GM12878 (cell line): ENCODE measurements at regions not wholly inside any gene's neighbourhood (a gene's known extent, or its start where the extent isn't known, plus 50 kb on each side); places are given as distances from the start of the nearest gene placed in this dataset.

Experiments used
- ATAC-seq: fragments of 200-7000 bp; cut with Tn5 transposase; 3 replicates; pipeline ENCODE4 v1.9.1; 2020; ENCODE audit warnings: mild to moderate bottlenecking, moderate library complexity
- BruUV-seq: library from RNA; stranded (reverse); fragments of 400-500 nt; replicated peaks from 2 replicates; lab custom pipeline; 2021; lab: Mats Ljungman, UMichigan
- CTCF ChIA-PET: fragments of 300-600 bp; sonication (Branson Sonifier 250); formaldehyde crosslinking; extraction: SDS; loops from one replicate; lab custom pipeline; 2021; ENCODE audit warnings: inconsistent platforms; lab: Yijun Ruan, JAX
- POLR2A ChIA-PET: fragments of 350-600 bp; formaldehyde crosslinking; extraction: SDS; loops from one replicate; lab custom pipeline; 2021; ENCODE audit warnings: inconsistent platforms; lab: Charles Lee
- RAD21 ChIA-PET: fragments of 300-600 bp; sonication (Branson Sonifier 250); formaldehyde crosslinking; loops from one replicate; lab custom pipeline; 2023; ENCODE audit warnings: antibody characterized with exemption; ENCODE audit not compliant: unreplicated experiment; lab: Charles Lee
- SMC1A ChIA-PET: fragments of 300-600 bp; sonication (Branson Sonifier 250); formaldehyde crosslinking; loops from one replicate; lab custom pipeline; 2023; ENCODE audit not compliant: unreplicated experiment, uncharacterized antibody; lab: Charles Lee
- DNase-seq: peaks from one replicate; pipeline ENCODE4 v3.0.0-alpha.2; 2011; ENCODE audit warnings: low read depth, low spot score
- FAIRE-seq: peaks from 3 replicates; lab custom pipeline; 2011; peaks lifted over from hg19 to GRCh38; lab: Jason Lieb, UNC
- H2AFZ ChIP-seq: 2 replicates; pipeline ENCODE4 v1.6.0; 2011; ENCODE audit warnings: low read depth, low read length, control low read depth; ENCODE audit not compliant: control insufficient read depth
- H3K27ac ChIP-seq: 2 replicates; pipeline ENCODE4 v1.5.1; 2011; ENCODE audit warnings: control low read depth; ENCODE audit not compliant: control insufficient read depth, insufficient read depth
- H3K27me3 ChIP-seq, 2 experiments: replicated peaks in 1 of 2; 2 replicates each; pipeline versions ENCODE4 v1.6.0 to v1.6.1; 2011; ENCODE audit warnings: low read length in 1 of 2; ENCODE audit not compliant: control insufficient read depth in 2 of 2, insufficient read depth in 2 of 2
- H3K36me3 ChIP-seq, 2 experiments: 2 replicates each; pipeline ENCODE4 v1.5.1; 2011; ENCODE audit warnings: low read length in 1 of 2; ENCODE audit not compliant: control insufficient read depth in 2 of 2, insufficient read depth in 2 of 2
- H3K4me1 ChIP-seq: 2 replicates; pipeline ENCODE4 v1.6.1; 2011; ENCODE audit warnings: mild to moderate bottlenecking, low read length, moderate library complexity, mixed read lengths; ENCODE audit not compliant: control insufficient read depth, insufficient read depth
- H3K4me2 ChIP-seq: 2 replicates; pipeline ENCODE4 v1.6.0; 2011; ENCODE audit warnings: control low read depth; ENCODE audit not compliant: control insufficient read depth, insufficient read depth
- H3K4me3 ChIP-seq: fragments of 200-600 bp; sonication (generic); 2 replicates; pipeline ENCODE4 v1.5.1; 2016
- H3K79me2 ChIP-seq: 2 replicates; pipeline ENCODE4 v1.6.0; 2011; ENCODE audit warnings: low read length; ENCODE audit not compliant: control insufficient read depth, insufficient read depth
- H3K9ac ChIP-seq: 2 replicates; pipeline ENCODE4 v1.8.0; 2011; ENCODE audit warnings: low read length, control low read depth, mixed read lengths; ENCODE audit not compliant: control insufficient read depth, insufficient read depth
- H3K9me3 ChIP-seq: replicated peaks from 3 replicates; pipeline ENCODE4 v1.5.1; 2011; ENCODE audit warnings: mild to moderate bottlenecking, low read length; ENCODE audit not compliant: control insufficient read depth, insufficient read depth
- H4K20me1 ChIP-seq: 2 replicates; pipeline ENCODE4 v1.6.0; 2011; ENCODE audit not compliant: control insufficient read depth, insufficient read depth
- ATF7 ChIP-seq: fragments of 450-650 bp; IDR thresholded peaks from 2 replicates; pipeline ENCODE4 v1.6.1; 2016; ENCODE audit warnings: low read depth, mild to moderate bottlenecking
- BACH1 ChIP-seq: fragments of 450-650 bp; IDR thresholded peaks from 2 replicates; pipeline ENCODE4 v1.6.1; 2017; ENCODE audit warnings: mild to moderate bottlenecking, borderline replicate concordance
- CEBPB ChIP-seq, 2 experiments: fragments of 150-350 bp in 1 of 2; IDR thresholded peaks; 2 replicates each; pipeline ENCODE4 v1.6.1; 2012 to 2014; ENCODE audit warnings: low read depth in 2 of 2, low read length in 2 of 2, borderline replicate concordance in 1 of 2, inconsistent platforms in 1 of 2
- CREM ChIP-seq: IDR thresholded peaks from 2 replicates; pipeline ENCODE4 v1.6.1; 2014; ENCODE audit warnings: antibody characterized with exemption, low read depth
- KAT2A ChIP-seq: conservative IDR thresholded peaks from 2 replicates; pipeline ENCODE4 v1.6.1; 2011; ENCODE audit warnings: low read depth, low read length; ENCODE audit not compliant: control insufficient read depth
- NFYA ChIP-seq: IDR thresholded peaks from 2 replicates; pipeline ENCODE4 v1.6.1; 2011; ENCODE audit warnings: low read depth, mild to moderate bottlenecking, low read length, improper control_type of control experiment, borderline replicate concordance
- NR2F1 ChIP-seq: fragments of 450-650 bp; conservative IDR thresholded peaks from 2 replicates; pipeline ENCODE4 v1.6.1; 2017; ENCODE audit warnings: mild to moderate bottlenecking
- RBBP5 ChIP-seq: fragments of 200-600 bp; sonication (generic); conservative IDR thresholded peaks from 2 replicates; pipeline ENCODE4 v1.6.1; 2016
- RUNX3 ChIP-seq: IDR thresholded peaks from 2 replicates; pipeline ENCODE4 v1.6.1; 2012; ENCODE audit warnings: low read length, inconsistent platforms
- SMC3 ChIP-seq: IDR thresholded peaks from 2 replicates; pipeline ENCODE4 v1.6.1; 2011; ENCODE audit warnings: low read length, improper control_type of control experiment, borderline replicate concordance
- YY1 ChIP-seq: IDR thresholded peaks from 2 replicates; pipeline ENCODE4 v1.6.1; 2011; ENCODE audit warnings: low read depth, mild to moderate bottlenecking, low read length
- WGBS: methylation state at CpG from one replicate; pipeline ENCODE4 v1.1.6; 2016; ENCODE audit warnings: low lambda C conversion rate; ENCODE audit not compliant: insufficient replicate concordance, insufficient coverage; ENCODE audit errors: missing lambda C conversion rate; 5-methylcytosine and 5-hydroxymethylcytosine counted together
- in situ Hi-C: fragments of 300-500 bp; cut with MboI; formaldehyde crosslinking; loops from 9 replicates; pipeline ENCODE4 v1.14.3; 2018; ENCODE audit warnings: mixed read lengths
- intact Hi-C: fragments of 100-400 bp; cut with micrococcal nuclease; formaldehyde crosslinking; loops from one replicate; pipeline ENCODE4 v1.14.2; 2022; ENCODE audit not compliant: unreplicated experiment
- TF ChIP-seq, protein P1 (sequence below): fragments of 450-650 bp; IDR thresholded peaks from 2 replicates; pipeline ENCODE4 v1.6.1; 2017; ENCODE audit warnings: low read depth, mild to moderate bottlenecking, moderate library complexity
- TF ChIP-seq, protein P2 (sequence below): fragments of 450-650 bp; IDR thresholded peaks from 2 replicates; pipeline ENCODE4 v1.6.1; 2018; ENCODE audit warnings: borderline replicate concordance, mild to moderate bottlenecking; ENCODE audit not compliant: partially characterized antibody
- TF ChIP-seq, protein P3 (sequence below): fragments of 450-650 bp; IDR thresholded peaks from 2 replicates; pipeline ENCODE4 v1.6.1; 2017; ENCODE audit warnings: mild to moderate bottlenecking, moderate library complexity

DNA sequence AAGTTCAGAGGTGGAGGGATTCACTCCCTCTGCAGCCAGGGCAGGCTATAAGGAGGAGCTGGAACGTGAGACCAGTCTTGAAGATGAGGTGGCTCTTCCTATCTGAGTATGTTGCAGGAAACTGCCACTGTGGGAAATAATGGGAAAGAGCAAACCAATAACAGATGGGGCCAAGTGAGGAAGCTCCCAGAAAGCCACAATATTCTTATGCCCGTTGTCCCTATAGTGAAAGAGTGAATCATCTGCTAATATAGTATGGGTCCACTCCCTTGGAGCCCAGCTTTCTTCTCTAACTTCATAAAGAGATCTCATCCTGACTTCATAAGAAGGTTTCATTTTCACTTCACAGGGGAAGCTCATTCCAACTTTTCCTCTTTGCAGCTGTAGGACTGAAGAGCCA, 206.4 kb downstream of the BLID start (continued):
- TF ChIP-seq CREM (no peak), SMC3 (no peak), RBBP5 (no peak), YY1 (no peak), NR2F1 (no peak)
- TF ChIP-seq, protein P1, sequence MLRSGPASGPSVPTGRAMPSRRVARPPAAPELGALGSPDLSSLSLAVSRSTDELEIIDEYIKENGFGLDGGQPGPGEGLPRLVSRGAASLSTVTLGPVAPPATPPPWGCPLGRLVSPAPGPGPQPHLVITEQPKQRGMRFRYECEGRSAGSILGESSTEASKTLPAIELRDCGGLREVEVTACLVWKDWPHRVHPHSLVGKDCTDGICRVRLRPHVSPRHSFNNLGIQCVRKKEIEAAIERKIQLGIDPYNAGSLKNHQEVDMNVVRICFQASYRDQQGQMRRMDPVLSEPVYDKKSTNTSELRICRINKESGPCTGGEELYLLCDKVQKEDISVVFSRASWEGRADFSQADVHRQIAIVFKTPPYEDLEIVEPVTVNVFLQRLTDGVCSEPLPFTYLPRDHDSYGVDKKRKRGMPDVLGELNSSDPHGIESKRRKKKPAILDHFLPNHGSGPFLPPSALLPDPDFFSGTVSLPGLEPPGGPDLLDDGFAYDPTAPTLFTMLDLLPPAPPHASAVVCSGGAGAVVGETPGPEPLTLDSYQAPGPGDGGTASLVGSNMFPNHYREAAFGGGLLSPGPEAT, result no peak

DNA sequence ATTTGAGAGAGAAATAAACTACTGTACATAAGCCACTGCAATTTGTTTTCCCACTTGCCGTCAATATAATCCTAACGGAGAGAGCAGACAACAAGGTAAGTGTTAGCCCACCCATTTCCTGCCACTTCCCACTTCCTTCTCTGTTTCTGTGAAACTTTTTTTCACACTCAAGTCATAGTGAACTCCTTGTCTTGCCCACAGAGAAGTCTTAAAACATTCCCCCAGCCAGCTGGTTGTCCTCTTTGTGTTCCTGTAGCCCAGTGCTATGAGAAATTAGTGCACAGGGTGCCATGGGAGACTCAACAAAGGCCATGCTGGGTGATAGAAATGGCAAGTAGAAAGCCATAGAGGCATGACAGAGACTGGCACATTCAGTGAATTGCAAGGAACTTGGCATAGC, 208.6 kb downstream of the BLID start:
- ChIA-PET POLR2A (no interaction called here), RAD21 (no interaction called here), CTCF (no interaction called here), SMC1A (no interaction called here)
- 5% methylated on average over 2 of the region's 2 CpGs for WGBS
- DNase-seq (no peak), FAIRE-seq (no peak), ATAC-seq (no peak)
- Histone ChIP-seq H3K36me3 (no peaks in the 10 kb centered on the region), H3K4me1 (no peaks in the 10 kb centered on the region), H3K27ac (no peak overlapping the region), H3K9ac (no peak overlapping the region), H3K9me3 (no peaks in the 10 kb centered on the region; the same call in 1 of the 3 replicates), H2AFZ (no peak overlapping the region), H3K4me3 (no peak overlapping the region), H4K20me1 (no peaks in the 10 kb centered on the region), H3K79me2 (no peaks in the 10 kb centered on the region), H3K4me2 (no peak overlapping the region), H3K27me3 (peaks cover 0 to 2% of the 10 kb centered on the region in 2 experiments; a peak in 2 of 4 replicates)
- intact Hi-C loops, result no loop called here
- no TSS peak for BruUV-seq
- in situ Hi-C loops, result no loop called here
- TF ChIP-seq, protein P1, result no peak
- TF ChIP-seq BACH1 (no peak), KAT2A (no peak), NFYA (no peak), CEBPB (IDR thresholded peaks at IDR 0.05; ENCODE audit: borderline replicate concordance in 1 of 2, low read depth in 2 of 2, low read length in 2 of 2) (no peak), RUNX3 (no peak), ATF7 (no peak)
- TF ChIP-seq, protein P2, sequence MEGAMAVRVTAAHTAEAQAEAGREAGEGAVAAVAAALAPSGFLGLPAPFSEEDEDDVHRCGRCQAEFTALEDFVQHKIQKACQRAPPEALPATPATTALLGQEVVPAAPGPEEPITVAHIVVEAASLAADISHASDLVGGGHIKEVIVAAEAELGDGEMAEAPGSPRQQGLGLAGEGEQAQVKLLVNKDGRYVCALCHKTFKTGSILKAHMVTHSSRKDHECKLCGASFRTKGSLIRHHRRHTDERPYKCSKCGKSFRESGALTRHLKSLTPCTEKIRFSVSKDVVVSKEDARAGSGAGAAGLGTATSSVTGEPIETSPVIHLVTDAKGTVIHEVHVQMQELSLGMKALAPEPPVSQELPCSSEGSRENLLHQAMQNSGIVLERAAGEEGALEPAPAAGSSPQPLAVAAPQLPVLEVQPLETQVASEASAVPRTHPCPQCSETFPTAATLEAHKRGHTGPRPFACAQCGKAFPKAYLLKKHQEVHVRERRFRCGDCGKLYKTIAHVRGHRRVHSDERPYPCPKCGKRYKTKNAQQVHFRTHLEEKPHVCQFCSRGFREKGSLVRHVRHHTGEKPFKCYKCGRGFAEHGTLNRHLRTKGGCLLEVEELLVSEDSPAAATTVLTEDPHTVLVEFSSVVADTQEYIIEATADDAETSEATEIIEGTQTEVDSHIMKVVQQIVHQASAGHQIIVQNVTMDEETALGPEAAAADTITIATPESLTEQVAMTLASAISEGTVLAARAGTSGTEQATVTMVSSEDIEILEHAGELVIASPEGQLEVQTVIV, result no peak
- TF ChIP-seq, protein P3, sequence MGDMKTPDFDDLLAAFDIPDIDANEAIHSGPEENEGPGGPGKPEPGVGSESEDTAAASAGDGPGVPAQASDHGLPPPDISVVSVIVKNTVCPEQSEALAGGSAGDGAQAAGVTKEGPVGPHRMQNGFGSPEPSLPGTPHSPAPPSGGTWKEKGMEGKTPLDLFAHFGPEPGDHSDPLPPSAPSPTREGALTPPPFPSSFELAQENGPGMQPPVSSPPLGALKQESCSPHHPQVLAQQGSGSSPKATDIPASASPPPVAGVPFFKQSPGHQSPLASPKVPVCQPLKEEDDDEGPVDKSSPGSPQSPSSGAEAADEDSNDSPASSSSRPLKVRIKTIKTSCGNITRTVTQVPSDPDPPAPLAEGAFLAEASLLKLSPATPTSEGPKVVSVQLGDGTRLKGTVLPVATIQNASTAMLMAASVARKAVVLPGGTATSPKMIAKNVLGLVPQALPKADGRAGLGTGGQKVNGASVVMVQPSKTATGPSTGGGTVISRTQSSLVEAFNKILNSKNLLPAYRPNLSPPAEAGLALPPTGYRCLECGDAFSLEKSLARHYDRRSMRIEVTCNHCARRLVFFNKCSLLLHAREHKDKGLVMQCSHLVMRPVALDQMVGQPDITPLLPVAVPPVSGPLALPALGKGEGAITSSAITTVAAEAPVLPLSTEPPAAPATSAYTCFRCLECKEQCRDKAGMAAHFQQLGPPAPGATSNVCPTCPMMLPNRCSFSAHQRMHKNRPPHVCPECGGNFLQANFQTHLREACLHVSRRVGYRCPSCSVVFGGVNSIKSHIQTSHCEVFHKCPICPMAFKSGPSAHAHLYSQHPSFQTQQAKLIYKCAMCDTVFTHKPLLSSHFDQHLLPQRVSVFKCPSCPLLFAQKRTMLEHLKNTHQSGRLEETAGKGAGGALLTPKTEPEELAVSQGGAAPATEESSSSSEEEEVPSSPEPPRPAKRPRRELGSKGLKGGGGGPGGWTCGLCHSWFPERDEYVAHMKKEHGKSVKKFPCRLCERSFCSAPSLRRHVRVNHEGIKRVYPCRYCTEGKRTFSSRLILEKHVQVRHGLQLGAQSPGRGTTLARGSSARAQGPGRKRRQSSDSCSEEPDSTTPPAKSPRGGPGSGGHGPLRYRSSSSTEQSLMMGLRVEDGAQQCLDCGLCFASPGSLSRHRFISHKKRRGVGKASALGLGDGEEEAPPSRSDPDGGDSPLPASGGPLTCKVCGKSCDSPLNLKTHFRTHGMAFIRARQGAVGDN, result no peak
